G401.6 (cell line): ENCODE measurements at regions not wholly inside any gene's neighbourhood (a gene's known extent, or its start where the extent isn't known, plus 50 kb on each side); places are given as distances from the start of the nearest gene placed in this dataset.

Experiments used
- FAIRE-seq: peaks from 2 replicates; lab custom pipeline; 2012; peaks lifted over from hg19 to GRCh38; lab: Jason Lieb, UNC

- FAIRE-seq, result no peak
Measured at GRCh38 chr17:15109608-15110007, 155.5 kb downstream of the PMP22 start.

- FAIRE-seq, result no peak
Measured at GRCh38 chr17:15108992-15109391, 156.1 kb downstream of the PMP22 start.

DNA sequence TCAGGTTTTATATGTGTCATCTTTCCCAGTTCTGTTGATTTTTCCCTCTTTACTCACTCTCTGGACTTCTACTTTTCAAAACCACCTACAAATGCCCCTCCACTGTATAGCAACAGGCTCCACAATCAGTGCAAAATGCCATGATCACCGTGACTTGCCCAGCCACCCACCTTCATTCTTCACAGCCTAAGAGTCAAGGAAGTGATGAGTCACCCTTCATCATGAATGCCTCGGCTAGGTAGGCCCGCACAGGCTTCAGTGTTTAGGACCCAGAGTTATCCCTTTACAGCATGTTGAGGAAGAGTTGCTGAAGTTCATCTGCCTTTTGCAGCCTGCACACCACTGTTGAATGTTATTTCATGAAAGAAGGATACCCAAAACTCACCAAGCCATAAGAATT is 158.6 kb downstream of the PMP22 start:
- FAIRE-seq, result no peak

DNA sequence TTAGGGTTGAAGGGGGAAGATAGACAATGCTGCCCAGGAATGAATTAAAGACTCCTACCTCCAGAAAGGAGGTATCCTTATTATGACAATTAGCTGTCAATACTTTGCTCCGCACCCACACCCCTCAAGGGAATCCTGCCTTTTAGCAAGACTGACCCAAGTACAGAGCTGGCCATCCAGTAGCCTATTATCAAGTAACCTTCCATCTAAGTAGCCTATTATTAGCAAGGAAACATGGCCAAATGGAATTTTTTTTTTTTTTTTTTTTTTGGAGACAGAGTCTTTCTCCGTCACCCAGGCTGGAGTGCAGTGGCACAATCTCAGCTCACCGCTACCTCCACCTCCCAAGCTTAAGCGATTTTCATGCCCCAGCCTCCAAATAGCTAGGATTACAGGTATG is 161.3 kb downstream of the PMP22 start:
- FAIRE-seq, result no peak

GRCh38 chr17:15101175-15101574 is 164.0 kb downstream of the PMP22 start:
- FAIRE-seq, result no peak

GRCh38 chr17:15096511-15096910 is 168.6 kb downstream of the PMP22 start:
- no peak for FAIRE-seq

GRCh38 chr17:15095935-15096334 is 169.2 kb downstream of the PMP22 start:
- FAIRE-seq, result no peak

DNA sequence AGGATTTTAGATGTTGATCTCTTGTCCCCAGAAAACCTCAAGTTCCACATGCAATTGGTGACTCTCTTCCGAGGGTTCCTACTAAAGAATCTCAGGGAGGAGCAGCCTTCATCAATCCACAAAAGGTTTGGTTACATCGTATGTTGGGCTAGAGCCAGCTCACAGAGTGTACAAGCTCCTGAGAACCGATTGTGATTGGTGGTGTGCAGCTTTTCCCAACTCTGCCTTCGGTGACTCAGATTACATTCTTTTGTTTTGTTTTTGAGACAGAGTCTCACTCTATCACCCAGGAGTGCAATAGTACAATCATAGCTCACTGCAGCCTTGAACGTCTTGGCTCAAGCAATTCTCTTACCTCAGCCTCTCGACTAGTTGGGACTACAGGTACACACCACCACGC is 172.4 kb downstream of the PMP22 start:
- no peak for FAIRE-seq

DNA sequence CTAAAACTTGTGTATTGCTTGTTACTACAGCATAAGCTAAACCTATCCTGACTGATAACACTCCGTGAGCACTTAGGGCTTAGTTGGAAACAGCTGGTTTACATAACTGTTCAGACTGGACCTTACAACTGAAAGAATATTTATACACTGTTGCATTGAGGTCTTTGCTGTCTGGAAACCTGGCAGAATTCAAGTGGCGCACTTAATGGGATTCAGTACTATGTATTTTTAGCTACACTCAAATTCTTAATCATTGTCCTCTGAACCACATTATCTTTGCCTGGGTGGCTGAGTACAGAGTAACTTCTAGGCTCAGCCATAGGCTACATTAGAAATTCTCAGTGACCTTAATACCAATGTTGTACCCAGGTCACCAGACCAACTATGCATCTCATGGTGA is 172.9 kb downstream of the PMP22 start:
- FAIRE-seq, result no peak

- no peak for FAIRE-seq
Measured at GRCh38 chr17:15091825-15092224, 173.3 kb downstream of the PMP22 start.

- FAIRE-seq, result no peak
Measured at GRCh38 chr17:15090533-15090932, 174.6 kb downstream of the PMP22 start.

DNA sequence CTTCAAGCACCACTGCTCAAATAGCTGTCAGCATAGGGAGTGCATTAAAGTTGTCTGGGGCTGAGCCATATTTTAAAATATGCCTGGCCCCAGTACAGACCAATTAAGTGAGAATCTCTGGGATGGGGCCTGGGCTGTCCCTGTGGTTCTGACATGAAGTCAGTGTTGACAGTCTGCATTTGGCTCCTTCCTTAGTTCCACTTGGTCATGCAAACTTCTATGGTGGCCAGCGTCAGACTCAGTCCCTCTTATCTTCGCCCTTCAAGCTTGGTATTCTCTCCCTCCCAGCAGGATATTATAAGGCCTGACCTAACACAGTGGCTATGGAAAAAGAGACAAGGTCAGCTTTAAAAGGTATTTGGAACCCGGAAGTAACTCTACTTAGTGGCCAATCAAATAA is 177.2 kb downstream of the PMP22 start:
- FAIRE-seq, result no peak

- no peak for FAIRE-seq
Measured at GRCh38 chr17:15086776-15087295, 178.3 kb downstream of the PMP22 start.

GRCh38 chr17:15085890-15086677 is 179.0 kb downstream of the PMP22 start:
- no peak for FAIRE-seq

GRCh38 chr17:15083225-15083624 is 181.9 kb downstream of the PMP22 start:
- FAIRE-seq, result no peak

DNA sequence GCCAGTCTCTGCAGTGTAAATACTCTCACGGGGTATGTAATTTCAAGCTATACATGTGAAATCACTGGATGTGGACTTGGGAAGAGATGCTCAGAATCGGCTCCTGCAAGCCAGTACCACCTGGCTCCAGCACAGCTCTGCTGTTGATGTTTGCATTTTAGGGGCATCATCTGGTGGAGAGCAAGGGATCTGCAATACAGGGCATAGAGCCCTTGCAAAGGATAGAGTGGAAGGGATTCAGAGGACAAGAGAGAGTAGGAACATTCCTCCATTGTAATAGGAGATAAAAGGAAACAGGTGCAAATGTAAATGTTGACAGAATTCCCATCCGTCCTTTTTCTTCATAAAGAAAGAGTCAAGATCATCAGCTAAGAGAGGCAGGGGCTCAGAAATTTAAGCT is 184.1 kb downstream of the PMP22 start:
- no peak for FAIRE-seq

- no peak for FAIRE-seq
Measured at GRCh38 chr17:15078570-15078969, 186.6 kb downstream of the PMP22 start.

DNA sequence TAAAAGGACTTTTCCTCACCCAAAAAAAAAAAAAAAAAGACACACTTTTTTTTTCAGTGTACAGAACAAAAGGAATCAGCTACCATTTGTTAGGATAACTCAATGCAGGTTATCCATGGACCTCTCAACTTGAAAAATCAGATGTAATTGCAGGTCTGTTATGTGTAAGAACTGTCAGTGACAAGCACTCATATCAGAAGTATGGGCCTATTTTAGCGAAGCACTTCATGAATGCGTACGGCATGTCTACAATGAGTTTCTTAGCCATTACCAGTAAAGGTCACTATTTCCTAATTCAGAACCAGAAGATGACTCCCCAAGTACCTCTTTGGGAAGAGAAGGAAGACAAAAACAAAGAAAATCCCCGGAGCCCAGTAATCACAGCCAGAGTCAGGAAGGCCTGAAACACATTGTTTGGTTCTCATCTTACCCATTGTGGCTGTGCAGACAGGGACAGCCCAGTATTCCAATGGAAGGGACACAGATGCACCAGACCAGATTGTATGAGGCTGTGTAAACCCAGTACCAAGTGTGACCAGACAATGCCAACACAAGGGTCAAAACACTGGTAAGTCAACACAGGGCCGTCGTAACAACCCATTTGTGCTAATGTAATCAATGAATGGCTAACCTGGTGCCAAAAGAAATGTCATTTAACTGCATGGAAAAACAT is 188.0 kb downstream of the PMP22 start:
- FAIRE-seq, result no peak

- no peak for FAIRE-seq
Measured at GRCh38 chr17:15051933-15052332, 213.2 kb downstream of the PMP22 start.

DNA sequence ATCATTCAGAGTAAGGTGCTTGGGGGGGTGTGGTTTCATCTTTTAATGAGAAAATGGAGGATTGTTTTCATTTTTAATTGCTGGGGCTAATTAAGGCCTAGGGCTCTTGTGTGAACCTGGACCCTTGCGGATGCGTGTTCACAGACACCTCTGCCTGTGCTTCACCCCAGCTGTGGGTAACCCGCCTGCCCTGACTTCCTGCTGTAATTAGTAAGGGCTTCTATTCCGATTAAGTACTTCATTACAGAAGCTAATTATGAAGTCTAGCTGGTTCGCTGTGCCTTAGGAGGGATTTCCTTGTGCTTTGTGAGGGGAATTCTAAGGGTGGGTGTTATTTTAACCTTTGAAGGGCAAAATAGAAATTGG is 215.3 kb downstream of the PMP22 start:
- no peak for FAIRE-seq

DNA sequence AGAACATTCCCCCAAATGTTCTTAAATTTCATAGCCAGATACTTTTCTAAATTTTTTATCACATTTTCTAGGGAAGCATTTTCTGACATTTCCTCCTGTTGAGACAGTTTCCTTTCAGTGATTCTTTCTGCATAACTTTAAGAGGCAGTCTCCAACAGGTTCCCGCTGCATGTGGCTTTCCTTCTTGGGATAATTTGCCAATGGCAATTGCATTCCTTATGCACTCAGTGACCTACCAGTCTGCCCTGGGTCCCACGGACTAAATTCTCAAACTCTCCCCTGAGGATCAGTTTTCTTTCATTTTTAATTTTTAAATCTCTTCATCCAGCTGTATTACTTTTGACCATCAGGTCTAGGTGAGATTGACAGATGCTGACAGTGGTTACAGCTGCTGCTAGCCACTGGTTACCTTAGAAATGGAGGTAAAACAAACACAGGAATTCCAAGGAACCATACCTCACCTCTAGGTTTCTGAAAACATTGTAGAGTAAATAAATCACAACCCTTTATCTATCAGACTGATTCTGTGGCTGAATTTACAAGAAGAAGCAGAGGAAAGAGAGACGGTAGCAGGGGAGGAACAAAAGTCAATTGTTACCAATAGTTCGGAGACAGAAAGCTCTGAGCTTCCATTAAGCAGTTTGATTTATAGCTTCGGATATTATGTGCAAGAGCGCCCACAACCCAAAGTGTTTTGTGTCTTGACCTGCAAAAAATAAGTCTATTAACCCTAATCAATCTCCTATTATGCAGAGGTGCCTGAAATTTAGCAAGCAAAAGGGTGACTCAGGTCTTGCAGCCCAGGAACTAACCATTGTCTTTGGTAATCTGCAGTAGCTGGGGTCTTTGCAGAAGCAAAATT is 216.0 kb downstream of the PMP22 start:
- FAIRE-seq, result no peak

- FAIRE-seq, result no peak
Measured at GRCh38 chr17:15048381-15048780, 216.7 kb downstream of the PMP22 start.

GRCh38 chr17:15042311-15042710 is 222.8 kb downstream of the PMP22 start:
- no peak for FAIRE-seq
